ENCODE measurements at regions not wholly inside any gene's neighbourhood (a gene's known extent, or its start where the extent isn't known, plus 50 kb on each side); places are given as distances from the start of the nearest gene placed in this dataset.

- peak; percentile 80 for ATAC-seq
- H2AFZ ChIP-seq: peak overlapping the region; percentile 93; the same call in 1 of the 2 replicates
- no peaks in the 10 kb centered on the region for H3K4me1 ChIP-seq (ENCODE audit: insufficient read depth)
- Mint-ChIP-seq H3K4me3 (no peak overlapping the region), H3K36me3 (ENCODE audit: low read depth) (no peaks in the 10 kb centered on the region), H3K4me1 (peaks cover 11% of the 10 kb centered on the region), H3K27me3 (ENCODE audit: insufficient read depth, low read depth, poor library complexity) (no peaks in the 10 kb centered on the region), H3K27ac (no peak overlapping the region; the same call in 1 of the 2 replicates), H3K9me3 (no peaks in the 10 kb centered on the region; the same call in 2 of the 3 replicates)
- no peak overlapping the region for H3K4me3 ChIP-seq
- H3F3A ChIP-seq (replicated peaks; ENCODE audit: low read depth): no peaks in the 10 kb centered on the region
- peaks cover 7% of the 10 kb centered on the region; the same call in 1 of the 2 replicates for H3K9me2 ChIP-seq (ENCODE audit: insufficient read depth)
- H4K20me1 ChIP-seq (replicated peaks; ENCODE audit: insufficient read depth): no peaks in the 10 kb centered on the region
- no peak overlapping the region for H3K27ac ChIP-seq (ENCODE audit: low read depth)
- H3K27me3 ChIP-seq (ENCODE audit: insufficient read depth): no peaks in the 10 kb centered on the region
- H3K79me2 ChIP-seq (replicated peaks; ENCODE audit: insufficient read depth): no peaks in the 10 kb centered on the region
- TF ChIP-seq, protein P1, sequence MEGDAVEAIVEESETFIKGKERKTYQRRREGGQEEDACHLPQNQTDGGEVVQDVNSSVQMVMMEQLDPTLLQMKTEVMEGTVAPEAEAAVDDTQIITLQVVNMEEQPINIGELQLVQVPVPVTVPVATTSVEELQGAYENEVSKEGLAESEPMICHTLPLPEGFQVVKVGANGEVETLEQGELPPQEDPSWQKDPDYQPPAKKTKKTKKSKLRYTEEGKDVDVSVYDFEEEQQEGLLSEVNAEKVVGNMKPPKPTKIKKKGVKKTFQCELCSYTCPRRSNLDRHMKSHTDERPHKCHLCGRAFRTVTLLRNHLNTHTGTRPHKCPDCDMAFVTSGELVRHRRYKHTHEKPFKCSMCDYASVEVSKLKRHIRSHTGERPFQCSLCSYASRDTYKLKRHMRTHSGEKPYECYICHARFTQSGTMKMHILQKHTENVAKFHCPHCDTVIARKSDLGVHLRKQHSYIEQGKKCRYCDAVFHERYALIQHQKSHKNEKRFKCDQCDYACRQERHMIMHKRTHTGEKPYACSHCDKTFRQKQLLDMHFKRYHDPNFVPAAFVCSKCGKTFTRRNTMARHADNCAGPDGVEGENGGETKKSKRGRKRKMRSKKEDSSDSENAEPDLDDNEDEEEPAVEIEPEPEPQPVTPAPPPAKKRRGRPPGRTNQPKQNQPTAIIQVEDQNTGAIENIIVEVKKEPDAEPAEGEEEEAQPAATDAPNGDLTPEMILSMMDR (conservative IDR thresholded peaks at IDR 0.05; ENCODE audit: low read depth in 2 of 2): no peak
- TF ChIP-seq ETS1 (IDR thresholded peaks at IDR 0.05) (no peak), CREB1 (CRISPR knock-in tag; IDR thresholded peaks at IDR 0.05; ENCODE audit: low read depth) (no peak), POLR2AphosphoS5 (IDR thresholded peaks at IDR 0.05; ENCODE audit: low read depth) (no peak), ZNF462 (CRISPR knock-in tag; IDR thresholded peaks at IDR 0.05) (peak; percentile 72), EZH2phosphoT487 (IDR thresholded peaks at IDR 0.05; ENCODE audit: unreplicated experiment) (no peak)
- DNase-seq (ENCODE audit: low spot score): peak; percentile 49
- peak overlapping the region; percentile 45; the same call in 1 of the 2 replicates for H3K4me2 ChIP-seq
- no peaks in the 10 kb centered on the region for H3K36me3 ChIP-seq (ENCODE audit: insufficient read depth)
Observed at GRCh38 chr15:85312929-85313331, 67.5 kb upstream of the AKAP13 start.
